Caco-2 (cell line): ENCODE measurements at regions not wholly inside any gene's neighbourhood (a gene's known extent, or its start where the extent isn't known, plus 50 kb on each side); places are given as distances from the start of the nearest gene placed in this dataset.

Source experiments
- BruUV-seq: library from RNA; stranded (reverse); fragments of 400-500 nt; replicated peaks from 2 replicates; lab custom pipeline; 2021; lab: Mats Ljungman, UMichigan
- CTCF ChIA-PET: fragments of 300-600 bp; sonication (Branson Sonifier 250); formaldehyde crosslinking; loops from one replicate; lab custom pipeline; 2022; ENCODE audit warnings: antibody characterized with exemption; lab: Charles Lee
- POLR2A ChIA-PET: fragments of 300-600 bp; sonication (Branson Sonifier 250); formaldehyde crosslinking; loops from one replicate; lab custom pipeline; 2022; ENCODE audit warnings: antibody characterized with exemption; lab: Charles Lee
- DNase-seq, 2 experiments: peaks; one replicate each; pipeline versions ENCODE4 v3.0.0 to v3.0.0-alpha.2; 2020 to 2022
- H3K27me3 ChIP-seq: replicated peaks from 2 replicates; pipeline ENCODE4 v1.6.0; 2011; ENCODE audit warnings: low read length; ENCODE audit not compliant: control insufficient read depth, insufficient read depth
- H3K36me3 ChIP-seq: 2 replicates; pipeline ENCODE4 v1.5.1; 2011; ENCODE audit warnings: low read length; ENCODE audit not compliant: control insufficient read depth, insufficient read depth
- H3K4me1 ChIP-seq: fragments of 250-450 bp; sonication (Bioruptor Pico); 2 replicates; pipeline ENCODE4 v1.5.1; 2020; ENCODE audit warnings: mild to moderate bottlenecking
- H3K4me3 ChIP-seq: 2 replicates; pipeline ENCODE4 v1.5.1; 2011; ENCODE audit warnings: low read depth, mild to moderate bottlenecking, control low read depth, low read length
- H3K9me3 ChIP-seq: fragments of 250-450 bp; sonication (Bioruptor Pico); 2 replicates; pipeline ENCODE4 v1.5.1; 2020; ENCODE audit warnings: mild to moderate bottlenecking, moderate library complexity
- H3K27ac Mint-ChIP-seq: one replicate; pipeline ENCODE4 v1.8.0; 2022; ENCODE audit warnings: mixed read lengths; ENCODE audit not compliant: unreplicated experiment
- H3K27me3 Mint-ChIP-seq: one replicate; pipeline ENCODE4 v1.8.0; 2022; ENCODE audit warnings: mixed read lengths; ENCODE audit not compliant: insufficient read depth, unreplicated experiment
- H3K36me3 Mint-ChIP-seq: one replicate; pipeline ENCODE4 v1.8.0; 2022; ENCODE audit warnings: mild to moderate bottlenecking, mixed read lengths; ENCODE audit not compliant: insufficient read depth, unreplicated experiment
- H3K4me1 Mint-ChIP-seq: one replicate; pipeline ENCODE4 v1.8.0; 2022; ENCODE audit warnings: low read depth, mixed read lengths; ENCODE audit not compliant: unreplicated experiment
- H3K4me3 Mint-ChIP-seq: one replicate; pipeline ENCODE4 v1.8.0; 2022; ENCODE audit warnings: mild to moderate bottlenecking, moderate library complexity, mixed read lengths; ENCODE audit not compliant: unreplicated experiment
- H3K9me3 Mint-ChIP-seq: one replicate; pipeline ENCODE4 v1.8.0; 2022; ENCODE audit warnings: mixed read lengths; ENCODE audit not compliant: unreplicated experiment
- CTCF ChIP-seq, 2 experiments: fragments of 200-600 bp in 1 of 2; IDR thresholded peaks; 1 replicate in 1 of 2; 2 replicates in 1 of 2; pipeline versions ENCODE4 v1.5.1 to v1.8.0; 2011 to 2022; ENCODE audit warnings: antibody characterized with exemption in 1 of 2, control low read depth in 1 of 2, inconsistent platforms in 1 of 2, low read depth in 1 of 2, low read length in 1 of 2, mild to moderate bottlenecking in 1 of 2, moderate library complexity in 1 of 2; ENCODE audit not compliant: insufficient read depth in 1 of 2, severe bottlenecking in 1 of 2, unreplicated experiment in 1 of 2
- intact Hi-C: fragments of 100-400 bp; cut with micrococcal nuclease; formaldehyde crosslinking; loops from one replicate; pipeline ENCODE4 v1.10.0; 2022; ENCODE audit not compliant: unreplicated experiment

GRCh38 chr6:82641677-82642076, 278.1 kb downstream of the TPBG start:
- no peak overlapping the region for H3K4me3 ChIP-seq
- DNase-seq = no peak
- Mint-ChIP-seq H3K36me3 (no peaks in the 10 kb centered on the region), H3K27me3 (no peaks in the 10 kb centered on the region), H3K4me3 (no peak overlapping the region), H3K27ac (no peak overlapping the region), H3K9me3 (no peaks in the 10 kb centered on the region), H3K4me1 (no peaks in the 10 kb centered on the region)
- H3K4me1 ChIP-seq = no peaks in the 10 kb centered on the region
- no peak for TF ChIP-seq CTCF (IDR thresholded peaks at IDR 0.05; ENCODE audit: insufficient read depth in 1 of 2, low read depth in 1 of 2, low read length in 1 of 2, severe bottlenecking in 1 of 2, unreplicated experiment in 1 of 2)
- H3K36me3 ChIP-seq = no peaks in the 10 kb centered on the region
- CTCF ChIA-PET = no interaction called here
- POLR2A ChIA-PET = no interaction called here
- H3K27me3 ChIP-seq = no peaks in the 10 kb centered on the region
- no peaks in the 10 kb centered on the region for H3K9me3 ChIP-seq
- BruUV-seq = no TSS peak
- intact Hi-C loops = no loop called here

DNA sequence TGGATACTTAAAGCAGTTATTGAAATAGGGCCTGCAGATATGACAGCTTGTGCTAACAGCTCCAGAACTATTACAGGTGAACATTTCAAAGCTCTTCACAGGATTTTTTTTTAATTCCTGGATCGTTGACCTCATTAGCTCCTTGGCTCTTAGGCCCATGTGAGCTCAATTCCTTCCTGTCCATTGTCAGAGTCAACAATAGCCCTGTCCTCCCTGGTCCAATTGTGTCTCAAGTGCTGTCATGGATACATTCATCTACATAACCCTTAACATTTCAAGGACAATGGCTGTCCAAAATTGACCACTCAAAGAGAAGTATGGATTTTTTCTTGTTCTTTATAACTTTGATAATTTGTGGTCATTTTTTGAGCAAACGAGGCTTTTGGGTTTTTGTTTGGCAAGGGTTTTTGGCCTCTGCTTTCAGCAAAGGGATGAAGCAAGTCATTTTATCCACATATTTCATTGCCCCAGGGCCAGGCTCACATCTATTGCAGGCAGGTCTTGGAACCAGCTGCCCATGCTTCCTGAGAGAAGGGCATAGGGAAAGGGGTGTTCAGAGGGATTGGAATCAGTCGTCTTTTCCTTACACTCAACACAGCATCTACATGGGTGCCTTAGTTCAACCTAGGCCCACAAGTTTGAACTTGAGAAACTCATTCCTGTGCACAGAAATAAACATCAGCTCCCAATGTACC, 282.1 kb downstream of the TPBG start:
- CTCF ChIA-PET = no interaction called here
- H3K27ac Mint-ChIP-seq = no peak overlapping the region
- H3K9me3 Mint-ChIP-seq = no peaks in the 10 kb centered on the region
- intact Hi-C loops = no loop called here
- no peak for DNase-seq
- no TSS peak for BruUV-seq
- Histone ChIP-seq H3K36me3 (no peaks in the 10 kb centered on the region), H3K27me3 (no peaks in the 10 kb centered on the region), H3K4me1 (no peaks in the 10 kb centered on the region), H3K4me3 (no peak overlapping the region), H3K9me3 (no peaks in the 10 kb centered on the region)
- no peaks in the 10 kb centered on the region for H3K4me1 Mint-ChIP-seq
- TF ChIP-seq CTCF (IDR thresholded peaks at IDR 0.05; ENCODE audit: insufficient read depth in 1 of 2, low read depth in 1 of 2, low read length in 1 of 2, severe bottlenecking in 1 of 2, unreplicated experiment in 1 of 2) = no peak
- H3K4me3 Mint-ChIP-seq = no peak overlapping the region
- no peaks in the 10 kb centered on the region for H3K36me3 Mint-ChIP-seq
- no peaks in the 10 kb centered on the region for H3K27me3 Mint-ChIP-seq
- POLR2A ChIA-PET = no interaction called here

- H3K27me3 ChIP-seq = no peaks in the 10 kb centered on the region
- no peaks in the 10 kb centered on the region for H3K36me3 Mint-ChIP-seq
- DNase-seq = no peak
- no peak overlapping the region for H3K27ac Mint-ChIP-seq
- POLR2A ChIA-PET = no interaction called here
- no peaks in the 10 kb centered on the region for H3K4me1 ChIP-seq
- H3K4me3 Mint-ChIP-seq = no peak overlapping the region
- no peaks in the 10 kb centered on the region for H3K9me3 Mint-ChIP-seq
- intact Hi-C loops = no loop called here
- H3K36me3 ChIP-seq = no peaks in the 10 kb centered on the region
- TF ChIP-seq CTCF (IDR thresholded peaks at IDR 0.05; ENCODE audit: insufficient read depth in 1 of 2, low read depth in 1 of 2, low read length in 1 of 2, severe bottlenecking in 1 of 2, unreplicated experiment in 1 of 2) = no peak
- no peaks in the 10 kb centered on the region for H3K4me1 Mint-ChIP-seq
- H3K27me3 Mint-ChIP-seq = no peaks in the 10 kb centered on the region
- CTCF ChIA-PET = no interaction called here
- BruUV-seq = no TSS peak
- no peaks in the 10 kb centered on the region for H3K9me3 ChIP-seq
- no peak overlapping the region for H3K4me3 ChIP-seq
Observed at GRCh38 chr6:82646231-82646615, 282.6 kb downstream of the TPBG start.
